H9 (cell line): ENCODE measurements at regions not wholly inside any gene's neighbourhood (a gene's known extent, or its start where the extent isn't known, plus 50 kb on each side); places are given as distances from the start of the nearest gene placed in this dataset.

ENCODE experiments used
- DNase-seq: peaks from one replicate; pipeline ENCODE4 v3.0.0-alpha.2; 2017
- H2AFZ ChIP-seq: one replicate; pipeline ENCODE4 v1.6.1; 2013; ENCODE audit warnings: mild to moderate bottlenecking, low read length, control low read depth, moderate library complexity
- H2AK5ac ChIP-seq: 2 replicates; pipeline ENCODE4 v1.6.1; 2013; ENCODE audit warnings: low read length, control low read depth, mixed read lengths; ENCODE audit not compliant: insufficient read length
- H2BK120ac ChIP-seq: one replicate; pipeline ENCODE4 v1.6.1; 2013; ENCODE audit warnings: low read depth, mild to moderate bottlenecking, low read length, control low read depth, inconsistent platforms; ENCODE audit not compliant: poor library complexity, severe bottlenecking
- H2BK12ac ChIP-seq: 2 replicates; pipeline ENCODE4 v1.6.1; 2013; ENCODE audit warnings: low read length, control low read depth, mixed read lengths, low read depth; ENCODE audit not compliant: insufficient read length
- H2BK15ac ChIP-seq: 2 replicates; pipeline ENCODE4 v1.6.1; 2013; ENCODE audit warnings: low read depth, low read length, control low read depth
- H2BK20ac ChIP-seq: one replicate; pipeline ENCODE4 v1.6.1; 2013; ENCODE audit warnings: low read depth, mild to moderate bottlenecking, low read length, control low read depth, inconsistent platforms; ENCODE audit not compliant: poor library complexity, severe bottlenecking
- H2BK5ac ChIP-seq: 2 replicates; pipeline ENCODE4 v1.6.1; 2013; ENCODE audit warnings: low read length, control low read depth, mixed read lengths; ENCODE audit not compliant: insufficient read length
- H3K14ac ChIP-seq: 2 replicates; pipeline ENCODE4 v1.6.1; 2013; ENCODE audit warnings: low read length, control low read depth; ENCODE audit not compliant: insufficient read depth
- H3K18ac ChIP-seq: 2 replicates; pipeline ENCODE4 v1.6.1; 2013; ENCODE audit warnings: low read depth, mild to moderate bottlenecking, mixed read lengths, low read length, control low read depth; ENCODE audit not compliant: insufficient read length
- H3K23ac ChIP-seq: 2 replicates; pipeline ENCODE4 v1.6.1; 2013; ENCODE audit warnings: low read length, control low read depth, mixed read lengths, low read depth; ENCODE audit not compliant: insufficient read length
- H3K23me2 ChIP-seq: 2 replicates; pipeline ENCODE4 v1.6.1; 2013; ENCODE audit warnings: low read depth, mild to moderate bottlenecking, mixed read lengths, low read length, control low read depth; ENCODE audit not compliant: insufficient read length, poor library complexity, severe bottlenecking
- H3K27ac ChIP-seq: 2 replicates; pipeline ENCODE4 v1.5.1; 2013; ENCODE audit warnings: low read length, control low read depth, mixed read lengths, low read depth; ENCODE audit not compliant: insufficient read length
- H3K27me3 ChIP-seq: 2 replicates; pipeline ENCODE4 v1.6.1; 2013; ENCODE audit warnings: low read length, control low read depth, inconsistent platforms; ENCODE audit not compliant: insufficient read depth
- H3K4ac ChIP-seq: 2 replicates; pipeline ENCODE4 v1.6.1; 2013; ENCODE audit warnings: low read depth, mild to moderate bottlenecking, control low read depth, inconsistent platforms, low read length, moderate library complexity
- H3K4me1 ChIP-seq: 2 replicates; pipeline ENCODE4 v1.6.1; 2013; ENCODE audit warnings: low read length, control low read depth, inconsistent platforms; ENCODE audit not compliant: insufficient read depth
- H3K4me2 ChIP-seq: 2 replicates; pipeline ENCODE4 v1.6.1; 2013; ENCODE audit warnings: low read length, control low read depth, mixed read lengths; ENCODE audit not compliant: insufficient read length, insufficient read depth
- H3K56ac ChIP-seq: 2 replicates; pipeline ENCODE4 v1.6.1; 2013; ENCODE audit warnings: low read depth, mild to moderate bottlenecking, mixed read lengths, low read length, control low read depth; ENCODE audit not compliant: insufficient read length
- H3K79me1 ChIP-seq: 2 replicates; pipeline ENCODE4 v1.6.1; 2013; ENCODE audit warnings: low read depth, mild to moderate bottlenecking, moderate library complexity, low read length, control low read depth, inconsistent platforms; ENCODE audit not compliant: insufficient read depth, poor library complexity, severe bottlenecking
- H3K79me2 ChIP-seq: 2 replicates; pipeline ENCODE4 v1.6.1; 2013; ENCODE audit warnings: low read length, control low read depth, inconsistent platforms; ENCODE audit not compliant: insufficient read depth
- H3K9ac ChIP-seq: 2 replicates; pipeline ENCODE4 v1.6.1; 2013; ENCODE audit warnings: low read length, control low read depth, mixed read lengths; ENCODE audit not compliant: insufficient read length; ENCODE audit errors: extremely low read depth
- H3K9me3 ChIP-seq: one replicate; pipeline ENCODE4 v1.6.1; 2013; ENCODE audit warnings: low read depth, low read length, inconsistent platforms; ENCODE audit not compliant: control insufficient read depth
- H3T11ph ChIP-seq: one replicate; pipeline ENCODE4 v1.6.1; 2013; ENCODE audit warnings: mild to moderate bottlenecking, low read length, control low read depth, inconsistent platforms
- H4K20me1 ChIP-seq: one replicate; pipeline ENCODE4 v1.6.1; 2013; ENCODE audit not compliant: control insufficient read depth, insufficient read length, insufficient read depth
- H4K5ac ChIP-seq: 2 replicates; pipeline ENCODE4 v1.6.1; 2013; ENCODE audit warnings: low read depth, mild to moderate bottlenecking, mixed read lengths, low read length, control low read depth; ENCODE audit not compliant: insufficient read length
- H4K8ac ChIP-seq: replicated peaks from 2 replicates; pipeline ENCODE4 v1.6.1; 2013; ENCODE audit warnings: low read length, control low read depth, mixed read lengths, low read depth; ENCODE audit not compliant: insufficient read length
- H4K91ac ChIP-seq: 2 replicates; pipeline ENCODE4 v1.6.1; 2013; ENCODE audit warnings: low read depth, mild to moderate bottlenecking, moderate library complexity, mixed read lengths, low read length, control low read depth; ENCODE audit not compliant: insufficient read length
- H3K27ac Mint-ChIP-seq, 3 experiments: 2 replicates in 2 of 3; 3 replicates in 1 of 3; pipeline ENCODE4 v1.8.0; 2020 to 2021; ENCODE audit warnings: mixed read lengths in 3 of 3, mild to moderate bottlenecking in 1 of 3, moderate library complexity in 1 of 3
- H3K27me3 Mint-ChIP-seq: 2 replicates; pipeline ENCODE4 v1.8.0; 2021; ENCODE audit warnings: low read depth, mild to moderate bottlenecking, moderate library complexity, mixed read lengths
- H3K36me3 Mint-ChIP-seq, 3 experiments: 2 replicates in 2 of 3; 3 replicates in 1 of 3; pipeline ENCODE4 v1.8.0; 2020 to 2021; ENCODE audit warnings: low read depth in 3 of 3, mixed read lengths in 3 of 3; ENCODE audit not compliant: insufficient read depth in 1 of 3
- H3K4me1 Mint-ChIP-seq, 2 experiments: 2 replicates each; pipeline ENCODE4 v1.8.0; 2020; ENCODE audit warnings: mixed read lengths in 2 of 2
- H3K4me3 Mint-ChIP-seq, 2 experiments: 2 replicates in 1 of 2; 3 replicates in 1 of 2; pipeline ENCODE4 v1.8.0; 2020 to 2021; ENCODE audit warnings: mild to moderate bottlenecking in 2 of 2, mixed read lengths in 2 of 2, moderate library complexity in 1 of 2
- H3K9me3 Mint-ChIP-seq, 2 experiments: 2 replicates in 1 of 2; 3 replicates in 1 of 2; pipeline ENCODE4 v1.8.0; 2020; ENCODE audit warnings: mild to moderate bottlenecking in 2 of 2, mixed read lengths in 2 of 2, moderate library complexity in 1 of 2
- WGBS: extraction: QIAGEN DNeasy Blood & Tissue Kit; methylation state at CpG from one replicate; pipeline ENCODE4 v1.1.7; 2013; ENCODE audit warnings: missing lambda C conversion rate, low lambda C conversion rate, mixed read lengths; ENCODE audit not compliant: insufficient read length; ENCODE audit errors: extremely low coverage; 5-methylcytosine and 5-hydroxymethylcytosine counted together
- TF ChIP-seq, protein P1 (sequence below): fragments of 200-600 bp; sonication (generic); conservative IDR thresholded peaks from 3 replicates; pipeline ENCODE4 v1.8.0; 2021; ENCODE audit warnings: antibody characterized with exemption, mild to moderate bottlenecking

DNA sequence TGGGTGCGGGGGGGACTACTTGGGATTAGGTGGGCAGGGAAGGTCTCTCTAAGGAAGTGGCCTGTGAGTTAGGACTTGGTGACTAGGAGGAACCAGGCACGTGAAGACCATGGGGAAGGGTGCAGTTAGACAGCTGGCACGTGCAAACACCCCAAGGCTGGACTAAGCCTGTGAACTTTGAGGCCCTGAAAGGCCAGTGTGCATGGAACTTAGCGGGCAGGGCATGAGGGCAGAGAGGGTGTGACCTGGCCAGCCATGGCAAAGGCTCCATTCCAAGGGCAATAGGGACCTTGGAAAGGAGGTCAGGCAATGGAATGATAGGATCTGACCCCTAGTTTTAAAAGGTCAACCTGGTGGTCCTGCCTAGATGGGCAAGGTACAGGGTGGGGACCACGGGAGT lies 158.4 kb upstream of the PCBD1 start:
- H4K91ac ChIP-seq, result no peak overlapping the region
- H3K23ac ChIP-seq, result no peak overlapping the region
- H3K18ac ChIP-seq, result no peak overlapping the region
- Mint-ChIP-seq H3K27ac (no peak overlapping the region), H3K27me3 (peaks cover 10% of the 10 kb centered on the region; the same call in 1 of the 2 replicates), H3K4me1 (peaks cover 4 to 7% of the 10 kb centered on the region in 2 experiments), H3K36me3 (no peaks in the 10 kb centered on the region), H3K4me3 (no peak overlapping the region), H3K9me3 (no peaks in the 10 kb centered on the region)
- DNase-seq, result no peak
- no peak overlapping the region for H2AFZ ChIP-seq
- H3K56ac ChIP-seq, result no peak overlapping the region
- TF ChIP-seq, protein P1, sequence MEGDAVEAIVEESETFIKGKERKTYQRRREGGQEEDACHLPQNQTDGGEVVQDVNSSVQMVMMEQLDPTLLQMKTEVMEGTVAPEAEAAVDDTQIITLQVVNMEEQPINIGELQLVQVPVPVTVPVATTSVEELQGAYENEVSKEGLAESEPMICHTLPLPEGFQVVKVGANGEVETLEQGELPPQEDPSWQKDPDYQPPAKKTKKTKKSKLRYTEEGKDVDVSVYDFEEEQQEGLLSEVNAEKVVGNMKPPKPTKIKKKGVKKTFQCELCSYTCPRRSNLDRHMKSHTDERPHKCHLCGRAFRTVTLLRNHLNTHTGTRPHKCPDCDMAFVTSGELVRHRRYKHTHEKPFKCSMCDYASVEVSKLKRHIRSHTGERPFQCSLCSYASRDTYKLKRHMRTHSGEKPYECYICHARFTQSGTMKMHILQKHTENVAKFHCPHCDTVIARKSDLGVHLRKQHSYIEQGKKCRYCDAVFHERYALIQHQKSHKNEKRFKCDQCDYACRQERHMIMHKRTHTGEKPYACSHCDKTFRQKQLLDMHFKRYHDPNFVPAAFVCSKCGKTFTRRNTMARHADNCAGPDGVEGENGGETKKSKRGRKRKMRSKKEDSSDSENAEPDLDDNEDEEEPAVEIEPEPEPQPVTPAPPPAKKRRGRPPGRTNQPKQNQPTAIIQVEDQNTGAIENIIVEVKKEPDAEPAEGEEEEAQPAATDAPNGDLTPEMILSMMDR, result no peak
- H3K9ac ChIP-seq, result no peak overlapping the region
- no peak overlapping the region for H3K4me2 ChIP-seq
- no peak overlapping the region for H2AK5ac ChIP-seq
- H3K27ac ChIP-seq, result no peak overlapping the region
- no peak overlapping the region for H4K5ac ChIP-seq
- H3K4ac ChIP-seq, result no peak overlapping the region
- H3K14ac ChIP-seq, result no peak overlapping the region
- H3K27me3 ChIP-seq, result no peaks in the 10 kb centered on the region
- H3T11ph ChIP-seq, result no peak overlapping the region
- H2BK12ac ChIP-seq, result no peak overlapping the region
- no peak overlapping the region for H2BK20ac ChIP-seq
- H3K9me3 ChIP-seq, result no peaks in the 10 kb centered on the region
- no CpG with 5 or more reads among the region's 5 CpGs for WGBS
- H2BK5ac ChIP-seq, result no peak overlapping the region
- peaks cover 4% of the 10 kb centered on the region for H4K20me1 ChIP-seq
- H3K4me1 ChIP-seq, result no peaks in the 10 kb centered on the region
- no peak overlapping the region for H4K8ac ChIP-seq
- no peak overlapping the region for H2BK15ac ChIP-seq
- H2BK120ac ChIP-seq, result no peak overlapping the region
- no peaks in the 10 kb centered on the region for H3K79me2 ChIP-seq
- no peaks in the 10 kb centered on the region for H3K23me2 ChIP-seq
- H3K79me1 ChIP-seq, result no peaks in the 10 kb centered on the region
